ENCODE measurements at regions not wholly inside any gene's neighbourhood (a gene's known extent, or its start where the extent isn't known, plus 50 kb on each side); places are given as distances from the start of the nearest gene placed in this dataset.

- Histone ChIP-seq H3K36me3 (ENCODE audit: low read depth) (no peaks in the 10 kb centered on the region), H3K27ac (ENCODE audit: poor library complexity, severe bottlenecking) (no peak overlapping the region), H3K4me3 (ENCODE audit: severe bottlenecking) (no peak overlapping the region), H3K4me1 (ENCODE audit: insufficient read depth, poor library complexity, severe bottlenecking) (no peaks in the 10 kb centered on the region), H3K27me3 (ENCODE audit: insufficient read depth, poor library complexity, severe bottlenecking) (peaks cover 14% of the 10 kb centered on the region), H3K9me3 (ENCODE audit: severe bottlenecking) (no peaks in the 10 kb centered on the region)
- DNase-seq (ENCODE audit: low spot score) (no peak), ATAC-seq (ENCODE audit: low read depth) (no peak)
- TF ChIP-seq CTCF (IDR thresholded peaks at IDR 0.05; ENCODE audit: poor library complexity, severe bottlenecking) = no peak
Measured at GRCh38 chr7:45417735-45418134, 156.4 kb upstream of the ADCY1 start.

- H3K27ac ChIP-seq (ENCODE audit: poor library complexity, severe bottlenecking) = no peak overlapping the region
- peaks cover 11% of the 10 kb centered on the region for H3K27me3 ChIP-seq (ENCODE audit: insufficient read depth, poor library complexity, severe bottlenecking)
- no peaks in the 10 kb centered on the region for H3K4me1 ChIP-seq (ENCODE audit: insufficient read depth, poor library complexity, severe bottlenecking)
- no peak overlapping the region for H3K4me3 ChIP-seq (ENCODE audit: severe bottlenecking)
- DNase-seq (ENCODE audit: low spot score) = no peak
- peak; percentile 17; the same call in 1 of the 3 replicates for ATAC-seq (ENCODE audit: low read depth)
- no peak for TF ChIP-seq CTCF (IDR thresholded peaks at IDR 0.05; ENCODE audit: poor library complexity, severe bottlenecking)
- H3K36me3 ChIP-seq (ENCODE audit: low read depth) = no peaks in the 10 kb centered on the region
- H3K9me3 ChIP-seq (ENCODE audit: severe bottlenecking) = no peaks in the 10 kb centered on the region
Measured at GRCh38 chr7:45420843-45421495, 153.2 kb upstream of the ADCY1 start.

- H3K4me3 ChIP-seq (ENCODE audit: severe bottlenecking) = no peak overlapping the region
- no peaks in the 10 kb centered on the region for H3K36me3 ChIP-seq (ENCODE audit: low read depth)
- TF ChIP-seq CTCF (IDR thresholded peaks at IDR 0.05; ENCODE audit: poor library complexity, severe bottlenecking) = no peak
- ATAC-seq (ENCODE audit: low read depth) (no peak), DNase-seq (ENCODE audit: low spot score) (no peak)
- H3K27ac ChIP-seq (ENCODE audit: poor library complexity, severe bottlenecking) = no peak overlapping the region
- no peaks in the 10 kb centered on the region for H3K4me1 ChIP-seq (ENCODE audit: insufficient read depth, poor library complexity, severe bottlenecking)
- H3K9me3 ChIP-seq (ENCODE audit: severe bottlenecking) = no peaks in the 10 kb centered on the region
- peaks cover 11% of the 10 kb centered on the region for H3K27me3 ChIP-seq (ENCODE audit: insufficient read depth, poor library complexity, severe bottlenecking)
Measured at GRCh38 chr7:45421806-45422205, 152.4 kb upstream of the ADCY1 start.

DNA sequence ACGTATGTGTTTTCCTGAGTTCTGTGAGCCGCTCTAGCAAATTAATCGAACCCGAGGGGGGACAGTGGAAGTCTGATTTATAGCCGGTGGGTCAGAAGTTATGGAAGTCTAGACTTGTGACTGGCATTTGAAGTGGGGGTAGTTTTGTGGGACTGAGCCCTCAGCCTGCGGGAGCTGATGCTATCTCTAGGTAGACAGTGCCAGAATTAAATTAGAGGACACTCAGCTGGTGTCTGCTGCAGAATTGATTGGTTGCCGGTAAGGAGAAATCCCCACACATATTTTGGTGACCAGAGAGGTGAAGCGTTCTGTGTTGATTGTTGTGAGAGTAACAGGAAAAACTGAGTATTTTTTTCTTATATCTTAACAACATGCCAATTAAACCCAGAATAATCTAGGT is 143.8 kb upstream of the ADCY1 start:
- DNase-seq (ENCODE audit: low spot score) = no peak
- no peak for ATAC-seq (ENCODE audit: low read depth)
- Histone ChIP-seq H3K27ac (ENCODE audit: poor library complexity, severe bottlenecking) (no peak overlapping the region), H3K27me3 (ENCODE audit: insufficient read depth, poor library complexity, severe bottlenecking) (peaks cover 10% of the 10 kb centered on the region), H3K9me3 (ENCODE audit: severe bottlenecking) (no peaks in the 10 kb centered on the region), H3K36me3 (ENCODE audit: low read depth) (no peaks in the 10 kb centered on the region), H3K4me1 (ENCODE audit: insufficient read depth, poor library complexity, severe bottlenecking) (peaks cover 3% of the 10 kb centered on the region), H3K4me3 (ENCODE audit: severe bottlenecking) (no peak overlapping the region)
- no peak for TF ChIP-seq CTCF (IDR thresholded peaks at IDR 0.05; ENCODE audit: poor library complexity, severe bottlenecking)

DNA sequence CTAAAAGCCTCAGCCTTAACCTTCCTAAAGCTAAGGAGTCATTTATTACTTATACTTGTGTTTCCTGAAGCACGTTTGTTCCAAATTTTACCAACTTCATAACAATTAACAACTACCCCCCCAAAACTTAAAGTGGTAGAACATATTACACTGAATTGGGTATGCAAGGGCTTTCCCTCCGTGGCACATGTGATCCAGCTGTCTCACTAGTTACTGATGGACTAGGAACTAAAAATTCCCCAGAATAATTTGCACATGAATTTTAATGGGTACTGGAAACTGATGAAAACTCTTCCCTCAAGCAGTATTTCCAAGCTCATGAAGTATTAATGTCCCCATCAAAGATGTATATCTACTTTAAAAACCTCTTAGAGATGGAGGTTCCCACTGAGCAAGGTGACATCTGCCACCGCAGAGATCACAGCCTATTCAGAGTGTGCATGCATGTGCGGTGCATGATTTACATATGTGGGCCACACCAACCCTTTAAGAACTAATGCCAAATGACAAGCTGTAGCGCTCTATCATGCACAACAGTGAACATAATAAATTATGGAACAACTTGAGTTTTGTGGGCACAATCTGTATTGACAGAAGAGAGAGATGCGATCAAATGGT is 139.9 kb upstream of the ADCY1 start:
- ATAC-seq (ENCODE audit: low read depth) (no peak), DNase-seq (ENCODE audit: low spot score) (no peak)
- Histone ChIP-seq H3K9me3 (ENCODE audit: severe bottlenecking) (no peaks in the 10 kb centered on the region), H3K4me1 (ENCODE audit: insufficient read depth, poor library complexity, severe bottlenecking) (peaks cover 9% of the 10 kb centered on the region), H3K4me3 (ENCODE audit: severe bottlenecking) (no peak overlapping the region), H3K27me3 (ENCODE audit: insufficient read depth, poor library complexity, severe bottlenecking) (no peaks in the 10 kb centered on the region), H3K36me3 (ENCODE audit: low read depth) (no peaks in the 10 kb centered on the region), H3K27ac (ENCODE audit: poor library complexity, severe bottlenecking) (no peak overlapping the region)
- no peak for TF ChIP-seq CTCF (IDR thresholded peaks at IDR 0.05; ENCODE audit: poor library complexity, severe bottlenecking)

All from RWPE2 (cell line).